H9 (cell line): ENCODE measurements at regions not wholly inside any gene's neighbourhood (a gene's known extent, or its start where the extent isn't known, plus 50 kb on each side); places are given as distances from the start of the nearest gene placed in this dataset.

ENCODE experiments used
- DNase-seq: peaks from one replicate; pipeline ENCODE4 v3.0.0-alpha.2; 2017
- H2AFZ ChIP-seq: one replicate; pipeline ENCODE4 v1.6.1; 2013; ENCODE audit warnings: mild to moderate bottlenecking, low read length, control low read depth, moderate library complexity
- H2AK5ac ChIP-seq: 2 replicates; pipeline ENCODE4 v1.6.1; 2013; ENCODE audit warnings: low read length, control low read depth, mixed read lengths; ENCODE audit not compliant: insufficient read length
- H2BK120ac ChIP-seq: one replicate; pipeline ENCODE4 v1.6.1; 2013; ENCODE audit warnings: low read depth, mild to moderate bottlenecking, low read length, control low read depth, inconsistent platforms; ENCODE audit not compliant: poor library complexity, severe bottlenecking
- H2BK12ac ChIP-seq: 2 replicates; pipeline ENCODE4 v1.6.1; 2013; ENCODE audit warnings: low read length, control low read depth, mixed read lengths, low read depth; ENCODE audit not compliant: insufficient read length
- H2BK15ac ChIP-seq: 2 replicates; pipeline ENCODE4 v1.6.1; 2013; ENCODE audit warnings: low read depth, low read length, control low read depth
- H2BK20ac ChIP-seq: one replicate; pipeline ENCODE4 v1.6.1; 2013; ENCODE audit warnings: low read depth, mild to moderate bottlenecking, low read length, control low read depth, inconsistent platforms; ENCODE audit not compliant: poor library complexity, severe bottlenecking
- H2BK5ac ChIP-seq: 2 replicates; pipeline ENCODE4 v1.6.1; 2013; ENCODE audit warnings: low read length, control low read depth, mixed read lengths; ENCODE audit not compliant: insufficient read length
- H3K14ac ChIP-seq: 2 replicates; pipeline ENCODE4 v1.6.1; 2013; ENCODE audit warnings: low read length, control low read depth; ENCODE audit not compliant: insufficient read depth
- H3K18ac ChIP-seq: 2 replicates; pipeline ENCODE4 v1.6.1; 2013; ENCODE audit warnings: low read depth, mild to moderate bottlenecking, mixed read lengths, low read length, control low read depth; ENCODE audit not compliant: insufficient read length
- H3K23ac ChIP-seq: 2 replicates; pipeline ENCODE4 v1.6.1; 2013; ENCODE audit warnings: low read length, control low read depth, mixed read lengths, low read depth; ENCODE audit not compliant: insufficient read length
- H3K23me2 ChIP-seq: 2 replicates; pipeline ENCODE4 v1.6.1; 2013; ENCODE audit warnings: low read depth, mild to moderate bottlenecking, mixed read lengths, low read length, control low read depth; ENCODE audit not compliant: insufficient read length, poor library complexity, severe bottlenecking
- H3K27ac ChIP-seq: 2 replicates; pipeline ENCODE4 v1.5.1; 2013; ENCODE audit warnings: low read length, control low read depth, mixed read lengths, low read depth; ENCODE audit not compliant: insufficient read length
- H3K27me3 ChIP-seq: 2 replicates; pipeline ENCODE4 v1.6.1; 2013; ENCODE audit warnings: low read length, control low read depth, inconsistent platforms; ENCODE audit not compliant: insufficient read depth
- H3K4ac ChIP-seq: 2 replicates; pipeline ENCODE4 v1.6.1; 2013; ENCODE audit warnings: low read depth, mild to moderate bottlenecking, control low read depth, inconsistent platforms, low read length, moderate library complexity
- H3K4me1 ChIP-seq: 2 replicates; pipeline ENCODE4 v1.6.1; 2013; ENCODE audit warnings: low read length, control low read depth, inconsistent platforms; ENCODE audit not compliant: insufficient read depth
- H3K4me2 ChIP-seq: 2 replicates; pipeline ENCODE4 v1.6.1; 2013; ENCODE audit warnings: low read length, control low read depth, mixed read lengths; ENCODE audit not compliant: insufficient read length, insufficient read depth
- H3K56ac ChIP-seq: 2 replicates; pipeline ENCODE4 v1.6.1; 2013; ENCODE audit warnings: low read depth, mild to moderate bottlenecking, mixed read lengths, low read length, control low read depth; ENCODE audit not compliant: insufficient read length
- H3K79me1 ChIP-seq: 2 replicates; pipeline ENCODE4 v1.6.1; 2013; ENCODE audit warnings: low read depth, mild to moderate bottlenecking, moderate library complexity, low read length, control low read depth, inconsistent platforms; ENCODE audit not compliant: insufficient read depth, poor library complexity, severe bottlenecking
- H3K79me2 ChIP-seq: 2 replicates; pipeline ENCODE4 v1.6.1; 2013; ENCODE audit warnings: low read length, control low read depth, inconsistent platforms; ENCODE audit not compliant: insufficient read depth
- H3K9ac ChIP-seq: 2 replicates; pipeline ENCODE4 v1.6.1; 2013; ENCODE audit warnings: low read length, control low read depth, mixed read lengths; ENCODE audit not compliant: insufficient read length; ENCODE audit errors: extremely low read depth
- H3K9me3 ChIP-seq: one replicate; pipeline ENCODE4 v1.6.1; 2013; ENCODE audit warnings: low read depth, low read length, inconsistent platforms; ENCODE audit not compliant: control insufficient read depth
- H3T11ph ChIP-seq: one replicate; pipeline ENCODE4 v1.6.1; 2013; ENCODE audit warnings: mild to moderate bottlenecking, low read length, control low read depth, inconsistent platforms
- H4K20me1 ChIP-seq: one replicate; pipeline ENCODE4 v1.6.1; 2013; ENCODE audit not compliant: control insufficient read depth, insufficient read length, insufficient read depth
- H4K5ac ChIP-seq: 2 replicates; pipeline ENCODE4 v1.6.1; 2013; ENCODE audit warnings: low read depth, mild to moderate bottlenecking, mixed read lengths, low read length, control low read depth; ENCODE audit not compliant: insufficient read length
- H4K8ac ChIP-seq: replicated peaks from 2 replicates; pipeline ENCODE4 v1.6.1; 2013; ENCODE audit warnings: low read length, control low read depth, mixed read lengths, low read depth; ENCODE audit not compliant: insufficient read length
- H4K91ac ChIP-seq: 2 replicates; pipeline ENCODE4 v1.6.1; 2013; ENCODE audit warnings: low read depth, mild to moderate bottlenecking, moderate library complexity, mixed read lengths, low read length, control low read depth; ENCODE audit not compliant: insufficient read length
- H3K27ac Mint-ChIP-seq, 3 experiments: 2 replicates in 2 of 3; 3 replicates in 1 of 3; pipeline ENCODE4 v1.8.0; 2020 to 2021; ENCODE audit warnings: mixed read lengths in 3 of 3, mild to moderate bottlenecking in 1 of 3, moderate library complexity in 1 of 3
- H3K27me3 Mint-ChIP-seq: 2 replicates; pipeline ENCODE4 v1.8.0; 2021; ENCODE audit warnings: low read depth, mild to moderate bottlenecking, moderate library complexity, mixed read lengths
- H3K36me3 Mint-ChIP-seq, 3 experiments: 2 replicates in 2 of 3; 3 replicates in 1 of 3; pipeline ENCODE4 v1.8.0; 2020 to 2021; ENCODE audit warnings: low read depth in 3 of 3, mixed read lengths in 3 of 3; ENCODE audit not compliant: insufficient read depth in 1 of 3
- H3K4me1 Mint-ChIP-seq, 2 experiments: 2 replicates each; pipeline ENCODE4 v1.8.0; 2020; ENCODE audit warnings: mixed read lengths in 2 of 2
- H3K4me3 Mint-ChIP-seq, 2 experiments: 2 replicates in 1 of 2; 3 replicates in 1 of 2; pipeline ENCODE4 v1.8.0; 2020 to 2021; ENCODE audit warnings: mild to moderate bottlenecking in 2 of 2, mixed read lengths in 2 of 2, moderate library complexity in 1 of 2
- H3K9me3 Mint-ChIP-seq, 2 experiments: 2 replicates in 1 of 2; 3 replicates in 1 of 2; pipeline ENCODE4 v1.8.0; 2020; ENCODE audit warnings: mild to moderate bottlenecking in 2 of 2, mixed read lengths in 2 of 2, moderate library complexity in 1 of 2
- WGBS: extraction: QIAGEN DNeasy Blood & Tissue Kit; methylation state at CpG from one replicate; pipeline ENCODE4 v1.1.7; 2013; ENCODE audit warnings: missing lambda C conversion rate, low lambda C conversion rate, mixed read lengths; ENCODE audit not compliant: insufficient read length; ENCODE audit errors: extremely low coverage; 5-methylcytosine and 5-hydroxymethylcytosine counted together
- TF ChIP-seq, protein P1 (sequence below): fragments of 200-600 bp; sonication (generic); conservative IDR thresholded peaks from 3 replicates; pipeline ENCODE4 v1.8.0; 2021; ENCODE audit warnings: antibody characterized with exemption, mild to moderate bottlenecking

DNA sequence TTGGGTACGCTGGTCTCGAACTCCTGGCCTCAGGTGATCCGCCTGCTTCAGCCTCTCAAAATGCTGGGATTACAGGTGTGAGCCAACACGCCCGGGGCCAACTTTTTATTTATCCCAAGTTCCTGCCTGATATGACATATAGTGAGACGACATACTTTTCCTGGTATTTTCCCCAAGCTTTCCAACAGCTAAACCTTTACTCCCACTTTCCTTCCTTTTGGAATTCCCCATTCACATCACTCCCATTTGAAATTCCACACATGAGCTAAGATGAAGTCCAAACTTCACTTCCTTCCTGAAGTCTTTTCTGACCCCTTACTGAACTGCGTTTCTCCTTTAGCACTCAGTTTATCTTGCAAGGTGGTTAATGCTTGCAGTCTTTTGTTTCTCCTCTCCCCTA, 64.1 kb downstream of the S1PR1 start:
- H3K56ac ChIP-seq = no peak overlapping the region
- TF ChIP-seq, protein P1, sequence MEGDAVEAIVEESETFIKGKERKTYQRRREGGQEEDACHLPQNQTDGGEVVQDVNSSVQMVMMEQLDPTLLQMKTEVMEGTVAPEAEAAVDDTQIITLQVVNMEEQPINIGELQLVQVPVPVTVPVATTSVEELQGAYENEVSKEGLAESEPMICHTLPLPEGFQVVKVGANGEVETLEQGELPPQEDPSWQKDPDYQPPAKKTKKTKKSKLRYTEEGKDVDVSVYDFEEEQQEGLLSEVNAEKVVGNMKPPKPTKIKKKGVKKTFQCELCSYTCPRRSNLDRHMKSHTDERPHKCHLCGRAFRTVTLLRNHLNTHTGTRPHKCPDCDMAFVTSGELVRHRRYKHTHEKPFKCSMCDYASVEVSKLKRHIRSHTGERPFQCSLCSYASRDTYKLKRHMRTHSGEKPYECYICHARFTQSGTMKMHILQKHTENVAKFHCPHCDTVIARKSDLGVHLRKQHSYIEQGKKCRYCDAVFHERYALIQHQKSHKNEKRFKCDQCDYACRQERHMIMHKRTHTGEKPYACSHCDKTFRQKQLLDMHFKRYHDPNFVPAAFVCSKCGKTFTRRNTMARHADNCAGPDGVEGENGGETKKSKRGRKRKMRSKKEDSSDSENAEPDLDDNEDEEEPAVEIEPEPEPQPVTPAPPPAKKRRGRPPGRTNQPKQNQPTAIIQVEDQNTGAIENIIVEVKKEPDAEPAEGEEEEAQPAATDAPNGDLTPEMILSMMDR = no peak
- no peaks in the 10 kb centered on the region for H3K79me1 ChIP-seq
- Mint-ChIP-seq H3K4me3 (no peak overlapping the region), H3K27ac (no peak overlapping the region), H3K4me1 (peaks cover 5 to 7% of the 10 kb centered on the region in 2 experiments), H3K27me3 (no peaks in the 10 kb centered on the region), H3K9me3 (no peaks in the 10 kb centered on the region), H3K36me3 (no peaks in the 10 kb centered on the region; a peak in 1 of 7 replicates)
- H3K9me3 ChIP-seq = no peaks in the 10 kb centered on the region
- no peak overlapping the region for H2BK120ac ChIP-seq
- no peak overlapping the region for H3K27ac ChIP-seq
- WGBS = no CpG with 5 or more reads among the region's 7 CpGs
- H3K4me1 ChIP-seq = no peaks in the 10 kb centered on the region
- H3K14ac ChIP-seq = no peak overlapping the region
- H4K8ac ChIP-seq = no peak overlapping the region
- no peaks in the 10 kb centered on the region for H3K27me3 ChIP-seq
- H2AK5ac ChIP-seq = no peak overlapping the region
- H4K20me1 ChIP-seq = no peaks in the 10 kb centered on the region
- H3K79me2 ChIP-seq = no peaks in the 10 kb centered on the region
- H3T11ph ChIP-seq = no peak overlapping the region
- H2AFZ ChIP-seq = no peak overlapping the region
- no peak for DNase-seq
- H2BK12ac ChIP-seq = no peak overlapping the region
- H3K18ac ChIP-seq = no peak overlapping the region
- H4K5ac ChIP-seq = no peak overlapping the region
- no peak overlapping the region for H3K4ac ChIP-seq
- H3K23ac ChIP-seq = no peak overlapping the region
- H3K4me2 ChIP-seq = no peak overlapping the region
- no peak overlapping the region for H2BK20ac ChIP-seq
- no peaks in the 10 kb centered on the region for H3K23me2 ChIP-seq
- no peak overlapping the region for H2BK15ac ChIP-seq
- no peak overlapping the region for H4K91ac ChIP-seq
- no peak overlapping the region for H2BK5ac ChIP-seq
- H3K9ac ChIP-seq = no peak overlapping the region
